ENCODE measurements at regions not wholly inside any gene's neighbourhood (a gene's known extent, or its start where the extent isn't known, plus 50 kb on each side); places are given as distances from the start of the nearest gene placed in this dataset.

- TF ChIP-seq EP300 (IDR thresholded peaks at IDR 0.05): no peak
- no peak for TF ChIP-seq CTCF (IDR thresholded peaks at IDR 0.05)
- no peak for TF ChIP-seq POLR2A (IDR thresholded peaks at IDR 0.05)
- no peak for TF ChIP-seq POLR2AphosphoS5 (IDR thresholded peaks at IDR 0.05)
Observed at GRCh38 chr5:14036947-14037346, 92.5 kb upstream of the DNAH5 start.
